ENCODE measurements at regions not wholly inside any gene's neighbourhood (a gene's known extent, or its start where the extent isn't known, plus 50 kb on each side); places are given as distances from the start of the nearest gene placed in this dataset.

- Histone ChIP-seq H3K27ac (no peak overlapping the region), H3K4me1 (no peaks in the 10 kb centered on the region), H3K9me3 (no peaks in the 10 kb centered on the region), H3K4me3 (no peak overlapping the region), H3K27me3 (no peaks in the 10 kb centered on the region), H3K36me3 (no peaks in the 10 kb centered on the region)
- TF ChIP-seq CTCF (IDR thresholded peaks at IDR 0.05 in 4 of 5, conservative IDR thresholded peaks at IDR 0.05 in 1 of 5): no peak
- no peak for TF ChIP-seq POLR2A (IDR thresholded peaks at IDR 0.05)
- in situ Hi-C loops (cut with MboI; ENCODE audit: low sequenced_read_pairs in 4 of 4): no loop called here
- ATAC-seq (no peak), DNase-seq (no peak)
- intact Hi-C loops (cut with DNase I; ENCODE audit: low total_unique reads): no loop called here
Observed at GRCh38 chr9:78778318-78778717, 481.4 kb downstream of the PSAT1 start.

GRCh38 chr9:78778861-78779374, 482.0 kb downstream of the PSAT1 start:
- no peak for DNase-seq
- H3K4me3 ChIP-seq: no peak overlapping the region
- intact Hi-C loops (cut with DNase I; ENCODE audit: low total_unique reads): no loop called here
- H3K27me3 ChIP-seq: no peaks in the 10 kb centered on the region
- no peaks in the 10 kb centered on the region for H3K36me3 ChIP-seq
- in situ Hi-C loops (cut with MboI; ENCODE audit: low sequenced_read_pairs in 4 of 4): no loop called here
- TF ChIP-seq CTCF (IDR thresholded peaks at IDR 0.05 in 4 of 5, conservative IDR thresholded peaks at IDR 0.05 in 1 of 5) (no peak), POLR2A (IDR thresholded peaks at IDR 0.05) (no peak)
- no peaks in the 10 kb centered on the region for H3K9me3 ChIP-seq
- H3K27ac ChIP-seq: no peak overlapping the region
- H3K4me1 ChIP-seq: no peaks in the 10 kb centered on the region
- ATAC-seq: no peak

GRCh38 chr9:78781681-78782080, 484.8 kb downstream of the PSAT1 start:
- H3K9me3 ChIP-seq: no peaks in the 10 kb centered on the region
- no peaks in the 10 kb centered on the region for H3K4me1 ChIP-seq
- no peak for ATAC-seq
- H3K36me3 ChIP-seq: no peaks in the 10 kb centered on the region
- in situ Hi-C loops (cut with MboI; ENCODE audit: low sequenced_read_pairs in 4 of 4) (no loop called here), intact Hi-C loops (cut with DNase I; ENCODE audit: low total_unique reads) (no loop called here)
- no peak for DNase-seq
- H3K27me3 ChIP-seq: no peaks in the 10 kb centered on the region
- no peak overlapping the region for H3K27ac ChIP-seq
- H3K4me3 ChIP-seq: no peak overlapping the region
- TF ChIP-seq POLR2A (IDR thresholded peaks at IDR 0.05) (no peak), CTCF (IDR thresholded peaks at IDR 0.05 in 4 of 5, conservative IDR thresholded peaks at IDR 0.05 in 1 of 5) (no peak)

- intact Hi-C loops (cut with DNase I; ENCODE audit: low total_unique reads): no loop called here
- no peaks in the 10 kb centered on the region for H3K9me3 ChIP-seq
- in situ Hi-C loops (cut with MboI; ENCODE audit: low sequenced_read_pairs in 4 of 4): no loop called here
- no peaks in the 10 kb centered on the region for H3K4me1 ChIP-seq
- no peak overlapping the region for H3K4me3 ChIP-seq
- DNase-seq (no peak), ATAC-seq (no peak)
- H3K36me3 ChIP-seq: no peaks in the 10 kb centered on the region
- TF ChIP-seq POLR2A (IDR thresholded peaks at IDR 0.05) (no peak), CTCF (IDR thresholded peaks at IDR 0.05 in 4 of 5, conservative IDR thresholded peaks at IDR 0.05 in 1 of 5) (no peak)
- no peaks in the 10 kb centered on the region for H3K27me3 ChIP-seq
- H3K27ac ChIP-seq: no peak overlapping the region
Observed at GRCh38 chr9:78782234-78782633, 485.3 kb downstream of the PSAT1 start.

GRCh38 chr9:78782858-78783257, 485.9 kb downstream of the PSAT1 start:
- Histone ChIP-seq H3K27me3 (no peaks in the 10 kb centered on the region), H3K36me3 (no peaks in the 10 kb centered on the region), H3K4me3 (no peak overlapping the region), H3K27ac (no peak overlapping the region), H3K4me1 (no peaks in the 10 kb centered on the region), H3K9me3 (no peaks in the 10 kb centered on the region)
- in situ Hi-C loops (cut with MboI; ENCODE audit: low sequenced_read_pairs in 4 of 4) (no loop called here), intact Hi-C loops (cut with DNase I; ENCODE audit: low total_unique reads) (no loop called here)
- TF ChIP-seq POLR2A (IDR thresholded peaks at IDR 0.05) (no peak), CTCF (IDR thresholded peaks at IDR 0.05 in 4 of 5, conservative IDR thresholded peaks at IDR 0.05 in 1 of 5) (no peak)
- DNase-seq (no peak), ATAC-seq (no peak)

Measured in gastrocnemius medialis (tissue), 4 donors.